ENCODE measurements at regions not wholly inside any gene's neighbourhood (a gene's known extent, or its start where the extent isn't known, plus 50 kb on each side); places are given as distances from the start of the nearest gene placed in this dataset.
A peak's percentile ranks its signal among the peaks of the same experiment; 100 is the strongest.

DNA sequence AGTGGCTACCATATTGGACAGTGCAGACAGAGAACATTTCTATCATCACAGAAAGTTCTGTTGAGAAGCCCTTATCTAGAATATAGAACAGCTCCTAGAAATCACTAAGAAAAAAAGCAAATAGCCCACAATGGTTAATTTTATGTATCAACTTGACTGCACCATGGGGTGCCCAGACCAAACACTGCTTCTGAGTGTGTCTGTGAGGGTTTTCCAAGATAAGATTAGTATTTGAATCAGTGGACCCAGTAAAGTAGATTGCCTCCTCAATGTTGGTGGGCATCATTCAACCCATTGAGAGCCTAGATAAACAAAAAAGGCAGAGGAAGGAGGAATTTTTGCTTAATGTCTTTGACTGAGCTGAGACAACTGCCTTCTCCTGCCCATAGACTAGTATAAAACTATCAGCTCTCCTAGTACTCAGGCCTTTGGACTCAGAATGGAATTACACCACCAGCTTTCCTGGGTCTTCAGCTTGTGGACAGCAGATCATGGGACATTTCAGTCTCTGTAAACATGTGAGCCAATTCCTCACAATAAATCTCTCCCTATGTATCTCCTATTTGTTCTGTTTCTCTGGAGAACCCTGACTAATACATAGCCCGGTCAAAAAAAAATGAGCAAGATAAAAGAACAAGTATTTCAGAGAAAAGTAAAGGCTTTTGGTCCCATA, 55.9 kb upstream of the OXTR start:
- DNase-seq (ENCODE audit: low read depth), result no peak
- H3K4me3 ChIP-seq (ENCODE audit: low read depth, low read length), result no peak overlapping the region
- TF ChIP-seq, protein P1, sequence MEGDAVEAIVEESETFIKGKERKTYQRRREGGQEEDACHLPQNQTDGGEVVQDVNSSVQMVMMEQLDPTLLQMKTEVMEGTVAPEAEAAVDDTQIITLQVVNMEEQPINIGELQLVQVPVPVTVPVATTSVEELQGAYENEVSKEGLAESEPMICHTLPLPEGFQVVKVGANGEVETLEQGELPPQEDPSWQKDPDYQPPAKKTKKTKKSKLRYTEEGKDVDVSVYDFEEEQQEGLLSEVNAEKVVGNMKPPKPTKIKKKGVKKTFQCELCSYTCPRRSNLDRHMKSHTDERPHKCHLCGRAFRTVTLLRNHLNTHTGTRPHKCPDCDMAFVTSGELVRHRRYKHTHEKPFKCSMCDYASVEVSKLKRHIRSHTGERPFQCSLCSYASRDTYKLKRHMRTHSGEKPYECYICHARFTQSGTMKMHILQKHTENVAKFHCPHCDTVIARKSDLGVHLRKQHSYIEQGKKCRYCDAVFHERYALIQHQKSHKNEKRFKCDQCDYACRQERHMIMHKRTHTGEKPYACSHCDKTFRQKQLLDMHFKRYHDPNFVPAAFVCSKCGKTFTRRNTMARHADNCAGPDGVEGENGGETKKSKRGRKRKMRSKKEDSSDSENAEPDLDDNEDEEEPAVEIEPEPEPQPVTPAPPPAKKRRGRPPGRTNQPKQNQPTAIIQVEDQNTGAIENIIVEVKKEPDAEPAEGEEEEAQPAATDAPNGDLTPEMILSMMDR (IDR thresholded peaks at IDR 0.05; ENCODE audit: insufficient read depth, low read length), result no peak

- TF ChIP-seq, protein P1 (IDR thresholded peaks at IDR 0.05; ENCODE audit: insufficient read depth, low read length), result no peak
- no peak for DNase-seq (ENCODE audit: low read depth)
- no peak overlapping the region for H3K4me3 ChIP-seq (ENCODE audit: low read depth, low read length)
These were observed 54.8 kb upstream of the OXTR start for GRCh38 chr3:8824238-8824637.

- no peak overlapping the region for H3K4me3 ChIP-seq (ENCODE audit: low read depth, low read length)
- TF ChIP-seq, protein P1 (IDR thresholded peaks at IDR 0.05; ENCODE audit: insufficient read depth, low read length), result no peak
- peak; percentile 68 for DNase-seq (ENCODE audit: low read depth)
These were observed 52.7 kb upstream of the OXTR start for GRCh38 chr3:8822141-8822540.
